ENCODE measurements at regions not wholly inside any gene's neighbourhood (a gene's known extent, or its start where the extent isn't known, plus 50 kb on each side); places are given as distances from the start of the nearest gene placed in this dataset.

- TF ChIP-seq, protein P1, sequence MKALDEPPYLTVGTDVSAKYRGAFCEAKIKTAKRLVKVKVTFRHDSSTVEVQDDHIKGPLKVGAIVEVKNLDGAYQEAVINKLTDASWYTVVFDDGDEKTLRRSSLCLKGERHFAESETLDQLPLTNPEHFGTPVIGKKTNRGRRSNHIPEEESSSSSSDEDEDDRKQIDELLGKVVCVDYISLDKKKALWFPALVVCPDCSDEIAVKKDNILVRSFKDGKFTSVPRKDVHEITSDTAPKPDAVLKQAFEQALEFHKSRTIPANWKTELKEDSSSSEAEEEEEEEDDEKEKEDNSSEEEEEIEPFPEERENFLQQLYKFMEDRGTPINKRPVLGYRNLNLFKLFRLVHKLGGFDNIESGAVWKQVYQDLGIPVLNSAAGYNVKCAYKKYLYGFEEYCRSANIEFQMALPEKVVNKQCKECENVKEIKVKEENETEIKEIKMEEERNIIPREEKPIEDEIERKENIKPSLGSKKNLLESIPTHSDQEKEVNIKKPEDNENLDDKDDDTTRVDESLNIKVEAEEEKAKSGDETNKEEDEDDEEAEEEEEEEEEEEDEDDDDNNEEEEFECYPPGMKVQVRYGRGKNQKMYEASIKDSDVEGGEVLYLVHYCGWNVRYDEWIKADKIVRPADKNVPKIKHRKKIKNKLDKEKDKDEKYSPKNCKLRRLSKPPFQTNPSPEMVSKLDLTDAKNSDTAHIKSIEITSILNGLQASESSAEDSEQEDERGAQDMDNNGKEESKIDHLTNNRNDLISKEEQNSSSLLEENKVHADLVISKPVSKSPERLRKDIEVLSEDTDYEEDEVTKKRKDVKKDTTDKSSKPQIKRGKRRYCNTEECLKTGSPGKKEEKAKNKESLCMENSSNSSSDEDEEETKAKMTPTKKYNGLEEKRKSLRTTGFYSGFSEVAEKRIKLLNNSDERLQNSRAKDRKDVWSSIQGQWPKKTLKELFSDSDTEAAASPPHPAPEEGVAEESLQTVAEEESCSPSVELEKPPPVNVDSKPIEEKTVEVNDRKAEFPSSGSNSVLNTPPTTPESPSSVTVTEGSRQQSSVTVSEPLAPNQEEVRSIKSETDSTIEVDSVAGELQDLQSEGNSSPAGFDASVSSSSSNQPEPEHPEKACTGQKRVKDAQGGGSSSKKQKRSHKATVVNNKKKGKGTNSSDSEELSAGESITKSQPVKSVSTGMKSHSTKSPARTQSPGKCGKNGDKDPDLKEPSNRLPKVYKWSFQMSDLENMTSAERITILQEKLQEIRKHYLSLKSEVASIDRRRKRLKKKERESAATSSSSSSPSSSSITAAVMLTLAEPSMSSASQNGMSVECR (CRISPR knock-in tag; IDR thresholded peaks at IDR 0.05; ENCODE audit: borderline replicate concordance) = no peak
- TF ChIP-seq ZNF232 (CRISPR knock-in tag; IDR thresholded peaks at IDR 0.05) (no peak), ZBTB21 (CRISPR knock-in tag; IDR thresholded peaks at IDR 0.05; ENCODE audit: borderline replicate concordance) (no peak)
These were observed 222.2 kb upstream of the STXBP5 start (continued) for GRCh38 chr6:146981981-146982380.

GRCh38 chr6:146984251-146984924 is 219.8 kb upstream of the STXBP5 start:
- ChIA-PET CTCF (no interaction called here), POLR2A (no interaction called here)
- DNase-seq (ENCODE audit: low spot score) (no peak), ATAC-seq (no peak)
- H3K4me1 Mint-ChIP-seq = peaks cover 7% of the 10 kb centered on the region; the same call in 1 of the 2 replicates
- H3K36me3 Mint-ChIP-seq = no peaks in the 10 kb centered on the region
- no peak overlapping the region for H3K27ac Mint-ChIP-seq
- H3K27me3 Mint-ChIP-seq (ENCODE audit: low read depth) = no peaks in the 10 kb centered on the region
- TF ChIP-seq AR (CRISPR knock-in tag; IDR thresholded peaks at IDR 0.05) = no peak
- no peak for TF ChIP-seq ZNF671 (CRISPR knock-in tag; IDR thresholded peaks at IDR 0.05)
- TF ChIP-seq SMAD4 (CRISPR knock-in tag; IDR thresholded peaks at IDR 0.05) = no peak
- TF ChIP-seq KAT7 (CRISPR knock-in tag; IDR thresholded peaks at IDR 0.05; ENCODE audit: borderline replicate concordance) = no peak
- TF ChIP-seq, protein P1 (CRISPR knock-in tag; IDR thresholded peaks at IDR 0.05; ENCODE audit: borderline replicate concordance) = no peak
- TF ChIP-seq CREB1 (CRISPR knock-in tag; IDR thresholded peaks at IDR 0.05) = no peak
- no peak for TF ChIP-seq ZNF263 (CRISPR knock-in tag; IDR thresholded peaks at IDR 0.05; ENCODE audit: low read depth)
- TF ChIP-seq ZNF512 (CRISPR knock-in tag; IDR thresholded peaks at IDR 0.05; ENCODE audit: borderline replicate concordance) = no peak
- no peak for TF ChIP-seq USF2 (CRISPR knock-in tag; IDR thresholded peaks at IDR 0.05)
- no peak for TF ChIP-seq FOXP4 (CRISPR knock-in tag; IDR thresholded peaks at IDR 0.05)
- no peak for TF ChIP-seq HMGXB4 (CRISPR knock-in tag; IDR thresholded peaks at IDR 0.05)
- TF ChIP-seq EMX1 (CRISPR knock-in tag; IDR thresholded peaks at IDR 0.05) = no peak
- TF ChIP-seq ESRRA (CRISPR knock-in tag; IDR thresholded peaks at IDR 0.05; ENCODE audit: borderline replicate concordance) = no peak
- no peak for TF ChIP-seq FOXP1 (CRISPR knock-in tag; IDR thresholded peaks at IDR 0.05; ENCODE audit: borderline replicate concordance)
- peaks cover 14% of the 10 kb centered on the region; the same call in 1 of the 2 replicates for H3K9me3 Mint-ChIP-seq
- H3K4me3 Mint-ChIP-seq = no peak overlapping the region

Data from WTC11 (cell line).